Naive thymus-derived CD8-positive, alpha-beta T cell (primary cell): ENCODE measurements at regions not wholly inside any gene's neighbourhood (a gene's known extent, or its start where the extent isn't known, plus 50 kb on each side); places are given as distances from the start of the nearest gene placed in this dataset.
"Not testable (repeated sequence)": the region's sequence is repeated elsewhere in the genome, so short reads cannot be mapped to it uniquely, and the experiment has no call there.

Source experiments
- ATAC-seq, 2 donors: fragments of 150-1000 bp; cut with Tn5 transposase in 1 of 2; sonication (Bioruptor Pico), chemical (Tn5 transposase) in 1 of 2; 1 replicate in 1 of 2; 2 replicates in 1 of 2; pipeline ENCODE4 v1.10.0; 2021; ENCODE audit warnings: mild to moderate bottlenecking in 2 of 2, moderate library complexity in 2 of 2
- POLR2A ChIA-PET: fragments of 350-600 bp; sonication (Branson Sonifier 250); formaldehyde crosslinking; loops from one replicate; lab custom pipeline; 2021; ENCODE audit warnings: antibody characterized with exemption; lab: Charles Lee
- DNase-seq, 10 donors: peaks; one replicate each; pipeline versions ENCODE4 v3.0.0 to v3.0.0-alpha.2; 2020 to 2022
- H3K27ac Mint-ChIP-seq, 10 donors: one replicate each; pipeline ENCODE4 v1.8.0; 2020 to 2022; ENCODE audit warnings: mild to moderate bottlenecking in 10 of 10, mixed read lengths in 10 of 10, moderate library complexity in 4 of 10, inconsistent platforms in 1 of 10
- H3K27me3 Mint-ChIP-seq, 5 donors: one replicate each; pipeline ENCODE4 v1.8.0; 2021 to 2022; ENCODE audit warnings: mixed read lengths in 5 of 5
- H3K36me3 Mint-ChIP-seq, 3 donors: one replicate each; pipeline ENCODE4 v1.8.0; 2020 to 2022; ENCODE audit warnings: mixed read lengths in 3 of 3, mild to moderate bottlenecking in 2 of 3, inconsistent platforms in 1 of 3
- H3K4me1 Mint-ChIP-seq, 4 donors: one replicate each; pipeline ENCODE4 v1.8.0; 2021 to 2022; ENCODE audit warnings: mixed read lengths in 4 of 4
- H3K4me3 Mint-ChIP-seq, 10 donors: one replicate each; pipeline ENCODE4 v1.8.0; 2020 to 2022; ENCODE audit warnings: mild to moderate bottlenecking in 10 of 10, mixed read lengths in 10 of 10, moderate library complexity in 6 of 10, inconsistent platforms in 1 of 10
- H3K9me3 Mint-ChIP-seq, 9 donors: one replicate each; pipeline ENCODE4 v1.8.0; 2020 to 2022; ENCODE audit warnings: mixed read lengths in 9 of 9, mild to moderate bottlenecking in 3 of 9, inconsistent platforms in 1 of 9, moderate library complexity in 1 of 9

DNA sequence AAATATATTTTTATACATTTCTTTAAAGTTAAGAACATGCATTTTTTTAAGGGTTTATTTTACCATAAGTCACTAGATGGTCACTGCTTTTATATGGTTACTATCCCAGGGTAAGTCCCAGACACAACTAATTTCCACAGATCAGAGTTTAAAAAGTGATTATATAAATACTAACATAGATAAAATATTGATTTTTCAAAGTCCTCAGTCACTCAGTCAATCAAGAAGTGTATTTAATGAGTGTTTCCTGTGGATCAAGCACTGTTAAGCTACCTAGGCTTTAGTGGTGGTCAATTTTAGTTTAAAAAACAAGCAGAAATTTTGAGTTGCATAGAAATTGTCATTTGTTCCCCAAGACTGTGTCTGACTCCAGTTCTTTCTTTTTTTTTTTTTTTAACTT lies 399.5 kb upstream of the SYNCRIP start:
- Mint-ChIP-seq H3K4me3 (no peak overlapping the region), H3K4me1 (no peaks in the 10 kb centered on the region), H3K36me3 (peaks cover 0 to 2% (median 0%) of the 10 kb centered on the region in 3 donors), H3K9me3 (peaks cover 3 to 23% (median 14%) of the 10 kb centered on the region in 9 donors), H3K27me3 (no peaks in the 10 kb centered on the region), H3K27ac (no peak overlapping the region)
- no peak for DNase-seq
- ATAC-seq: no peak
- POLR2A ChIA-PET: no interaction called here

DNA sequence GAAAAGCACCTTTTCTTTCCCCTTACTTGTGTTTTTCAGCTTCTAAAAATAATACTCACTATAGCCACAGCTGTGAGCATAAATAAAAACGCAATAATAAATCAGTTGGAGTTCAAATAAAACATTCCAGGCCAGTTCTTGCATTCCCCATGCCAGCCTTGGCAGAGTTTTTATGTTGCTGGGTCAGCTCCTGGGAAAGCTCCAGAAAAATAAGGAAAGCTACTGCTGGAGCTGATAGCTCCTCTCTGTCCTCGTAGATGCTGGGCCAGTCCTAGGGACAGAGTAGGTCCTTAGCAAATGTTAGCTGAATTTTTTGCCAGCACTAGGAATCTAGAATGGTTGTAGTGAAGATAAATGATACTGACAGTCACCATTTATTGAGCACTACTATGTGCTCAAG lies 389.0 kb upstream of the SYNCRIP start:
- H3K27ac Mint-ChIP-seq: no peak overlapping the region
- no peak overlapping the region for H3K4me3 Mint-ChIP-seq
- no peaks in the 10 kb centered on the region for H3K4me1 Mint-ChIP-seq
- no peak for DNase-seq
- H3K27me3 Mint-ChIP-seq: no peaks in the 10 kb centered on the region
- POLR2A ChIA-PET: no interaction called here
- H3K36me3 Mint-ChIP-seq: no peaks in the 10 kb centered on the region
- ATAC-seq: no peak
- peaks cover 0 to 14% (median 3%) of the 10 kb centered on the region in 9 donors for H3K9me3 Mint-ChIP-seq

- POLR2A ChIA-PET: no interaction called here
- ATAC-seq (no peak), DNase-seq (no peak)
- Mint-ChIP-seq H3K36me3 (no peaks in the 10 kb centered on the region), H3K27me3 (no peaks in the 10 kb centered on the region), H3K4me3 (no peak overlapping the region), H3K27ac (no peak overlapping the region), H3K4me1 (no peaks in the 10 kb centered on the region), H3K9me3 (peaks cover 0 to 14% (median 3%) of the 10 kb centered on the region in 9 donors)
These were observed 388.2 kb upstream of the SYNCRIP start for GRCh38 chr6:86030875-86031274.

DNA sequence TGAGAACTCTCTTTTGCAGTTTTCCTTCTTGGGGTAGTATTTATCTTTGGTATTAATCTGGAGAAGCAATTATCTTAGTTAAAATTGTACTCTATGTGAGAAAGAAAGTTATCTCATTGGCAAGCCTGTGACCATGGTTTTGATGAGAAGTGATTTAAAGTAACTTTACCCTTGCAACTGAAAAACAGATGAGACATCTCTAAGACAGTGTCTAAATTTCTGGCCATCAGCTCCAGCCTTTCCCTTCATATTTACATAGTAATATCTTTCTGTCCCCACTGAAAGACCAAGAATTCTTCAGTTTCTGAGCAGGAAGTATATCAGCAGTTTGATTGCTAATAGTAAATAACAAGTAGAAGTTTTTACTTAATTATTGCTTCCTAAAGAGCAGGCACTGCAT lies 386.1 kb upstream of the SYNCRIP start:
- H3K36me3 Mint-ChIP-seq: no peaks in the 10 kb centered on the region
- H3K27ac Mint-ChIP-seq: no peak overlapping the region
- H3K27me3 Mint-ChIP-seq: no peaks in the 10 kb centered on the region
- POLR2A ChIA-PET: no interaction called here
- no peak for DNase-seq
- no peak for ATAC-seq
- H3K4me3 Mint-ChIP-seq: no peak overlapping the region
- H3K4me1 Mint-ChIP-seq: no peaks in the 10 kb centered on the region
- peaks cover 0 to 9% (median 3%) of the 10 kb centered on the region in 9 donors for H3K9me3 Mint-ChIP-seq

- H3K36me3 Mint-ChIP-seq, H3K27ac Mint-ChIP-seq, H3K27me3 Mint-ChIP-seq, POLR2A ChIA-PET, ATAC-seq, H3K4me1 Mint-ChIP-seq, H3K9me3 Mint-ChIP-seq, H3K4me3 Mint-ChIP-seq, DNase-seq: not testable (repeated sequence)
These were observed 384.2 kb upstream of the SYNCRIP start for GRCh38 chr6:86026890-86027289.

DNA sequence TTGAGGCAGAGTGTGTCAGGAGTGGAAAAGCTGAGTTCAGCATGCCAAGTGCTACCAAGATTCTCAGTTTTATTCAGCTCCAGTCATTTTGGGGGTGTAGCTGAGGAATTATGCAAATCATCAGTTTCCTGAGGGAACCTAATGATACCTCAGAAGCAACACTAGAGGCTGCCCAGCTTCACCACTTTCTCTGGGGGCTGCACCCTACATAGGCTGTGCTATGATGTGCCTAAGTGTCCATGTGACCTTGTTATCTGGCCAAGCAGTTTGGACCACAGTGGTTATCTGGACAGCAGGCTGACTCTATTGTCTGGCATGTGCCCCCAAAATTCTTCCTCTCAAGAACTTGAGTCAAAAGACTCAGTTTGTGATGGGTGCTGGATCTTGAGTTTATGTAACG lies 374.6 kb upstream of the SYNCRIP start:
- H3K4me3 Mint-ChIP-seq: no peak overlapping the region
- H3K36me3 Mint-ChIP-seq: no peaks in the 10 kb centered on the region
- POLR2A ChIA-PET: no interaction called here
- peaks cover 0 to 6% (median 0%) of the 10 kb centered on the region in 9 donors for H3K9me3 Mint-ChIP-seq
- no peak for ATAC-seq
- H3K27ac Mint-ChIP-seq: no peak overlapping the region
- peaks cover 0 to 3% (median 0%) of the 10 kb centered on the region in 5 donors for H3K27me3 Mint-ChIP-seq
- H3K4me1 Mint-ChIP-seq: no peaks in the 10 kb centered on the region
- DNase-seq: no peak

DNA sequence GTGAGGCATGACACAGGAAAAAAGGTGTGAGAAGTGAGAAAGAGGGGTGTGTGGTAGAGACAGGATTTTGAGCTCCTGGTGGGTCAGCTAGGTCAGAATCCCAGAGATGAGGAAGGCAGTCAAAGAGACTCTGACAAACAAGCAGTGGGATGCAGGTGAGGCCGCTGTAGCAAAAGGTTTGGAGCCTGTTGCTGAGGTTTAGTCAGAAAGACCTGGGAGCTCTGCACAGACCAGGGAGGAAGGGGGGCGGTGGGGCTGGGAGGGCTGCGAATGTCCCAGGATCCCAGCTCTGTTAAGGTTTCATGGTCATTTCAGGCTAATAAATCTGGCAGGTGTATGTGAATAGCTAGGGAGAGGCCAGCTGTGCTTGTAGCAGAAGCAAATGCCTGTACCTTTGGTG lies 373.9 kb upstream of the SYNCRIP start:
- H3K9me3 Mint-ChIP-seq: peaks cover 0 to 6% (median 0%) of the 10 kb centered on the region in 9 donors
- H3K36me3 Mint-ChIP-seq: no peaks in the 10 kb centered on the region
- POLR2A ChIA-PET: no interaction called here
- no peaks in the 10 kb centered on the region for H3K4me1 Mint-ChIP-seq
- H3K4me3 Mint-ChIP-seq: no peak overlapping the region
- ATAC-seq (no peak), DNase-seq (no peak)
- no peak overlapping the region for H3K27ac Mint-ChIP-seq
- H3K27me3 Mint-ChIP-seq: peaks cover 0 to 3% (median 0%) of the 10 kb centered on the region in 5 donors

DNA sequence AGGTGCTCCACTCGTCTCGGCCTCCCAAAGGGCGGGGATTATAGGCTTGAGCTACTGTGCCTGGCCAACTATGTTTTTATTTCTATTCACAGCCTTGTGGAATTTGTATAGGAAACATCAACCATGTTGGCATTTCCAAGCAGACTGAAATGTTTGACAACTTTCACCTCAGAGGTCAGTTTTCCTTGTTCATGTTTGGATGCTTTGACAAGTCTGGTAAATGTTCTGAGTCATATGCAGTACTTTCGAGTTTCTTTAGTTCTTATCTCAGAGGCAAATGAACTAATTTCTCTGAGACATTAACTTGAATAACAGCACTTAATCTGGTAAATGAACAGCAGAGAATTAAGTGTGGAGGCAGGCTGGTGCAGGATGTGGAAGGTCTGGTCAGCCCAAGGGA lies 373.4 kb upstream of the SYNCRIP start:
- H3K27ac Mint-ChIP-seq: no peak overlapping the region
- POLR2A ChIA-PET: no interaction called here
- peaks cover 0 to 4% (median 0%) of the 10 kb centered on the region in 9 donors for H3K9me3 Mint-ChIP-seq
- ATAC-seq (no peak), DNase-seq (no peak)
- no peaks in the 10 kb centered on the region for H3K4me1 Mint-ChIP-seq
- peaks cover 0 to 3% (median 0%) of the 10 kb centered on the region in 5 donors for H3K27me3 Mint-ChIP-seq
- no peak overlapping the region for H3K4me3 Mint-ChIP-seq
- no peaks in the 10 kb centered on the region for H3K36me3 Mint-ChIP-seq

DNA sequence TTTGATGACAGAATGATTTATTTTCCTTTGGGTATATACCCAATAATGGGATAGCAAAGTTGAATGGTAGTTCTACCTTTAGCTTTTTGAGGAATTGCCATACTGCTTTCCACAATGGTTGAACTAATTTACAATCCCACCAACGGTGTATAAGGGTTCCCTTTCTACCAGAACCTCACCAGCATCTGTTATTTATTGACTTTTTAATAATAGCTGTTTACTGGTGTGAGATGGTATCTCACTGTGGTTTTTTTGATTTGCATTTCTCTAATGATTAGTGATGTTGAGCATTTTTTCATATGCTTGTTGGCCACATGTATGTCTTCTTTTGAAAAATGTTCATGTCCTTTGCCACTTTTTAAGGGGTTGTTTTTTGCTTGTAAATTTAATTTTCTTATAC lies 370.3 kb upstream of the SYNCRIP start:
- H3K4me3 Mint-ChIP-seq, H3K27ac Mint-ChIP-seq, POLR2A ChIA-PET, ATAC-seq, H3K9me3 Mint-ChIP-seq, DNase-seq, H3K4me1 Mint-ChIP-seq, H3K36me3 Mint-ChIP-seq, H3K27me3 Mint-ChIP-seq: not testable (repeated sequence)

DNA sequence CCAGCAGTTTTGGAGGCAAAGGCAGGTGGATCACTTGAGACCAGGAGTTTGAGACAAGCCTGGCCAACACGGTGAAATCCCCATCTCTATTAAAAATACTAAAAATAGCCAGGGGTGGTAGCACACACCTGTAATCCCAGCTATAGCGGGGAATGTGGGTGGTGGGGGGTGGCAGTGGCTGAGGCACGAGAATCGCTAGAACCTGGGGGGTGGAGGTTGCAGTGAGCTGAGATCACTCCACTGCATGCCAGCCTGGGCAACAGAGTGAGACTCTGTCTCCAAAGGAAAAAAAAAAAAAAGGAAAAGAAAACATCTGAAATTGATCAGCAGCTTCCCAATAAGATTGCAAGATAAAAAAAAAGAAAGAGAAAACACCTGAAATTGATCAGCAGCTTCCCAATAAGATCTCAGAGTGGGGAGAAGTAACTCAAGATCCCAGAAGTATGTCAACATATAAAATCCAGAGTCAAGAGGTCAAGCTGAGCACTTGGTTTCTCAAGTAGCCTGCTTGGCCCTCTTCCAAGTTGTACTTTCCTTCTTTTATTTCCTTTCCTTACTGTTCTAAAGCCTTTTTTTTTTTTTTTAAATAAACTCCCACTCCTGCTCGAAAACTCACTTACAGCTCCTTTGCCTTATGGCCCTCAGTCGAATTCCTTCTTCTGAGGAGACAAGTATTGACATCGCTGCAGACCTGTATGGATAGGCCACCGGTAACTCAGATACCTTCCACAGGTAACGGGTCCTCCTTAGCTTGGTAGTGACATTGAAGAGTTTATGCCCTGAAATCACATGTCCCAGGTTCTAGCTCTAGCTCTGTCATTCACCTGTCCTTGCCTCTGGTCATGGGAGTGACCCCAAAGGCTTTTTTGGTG lies 368.5 kb upstream of the SYNCRIP start:
- ATAC-seq: no peak
- Mint-ChIP-seq H3K9me3 (peaks cover 0 to 16% (median 6%) of the 10 kb centered on the region in 9 donors), H3K27ac (no peak overlapping the region), H3K27me3 (peaks cover 0 to 4% (median 0%) of the 10 kb centered on the region in 5 donors), H3K36me3 (no peaks in the 10 kb centered on the region), H3K4me1 (no peaks in the 10 kb centered on the region), H3K4me3 (no peak overlapping the region)
- DNase-seq: no peak
- POLR2A ChIA-PET: no interaction called here

DNA sequence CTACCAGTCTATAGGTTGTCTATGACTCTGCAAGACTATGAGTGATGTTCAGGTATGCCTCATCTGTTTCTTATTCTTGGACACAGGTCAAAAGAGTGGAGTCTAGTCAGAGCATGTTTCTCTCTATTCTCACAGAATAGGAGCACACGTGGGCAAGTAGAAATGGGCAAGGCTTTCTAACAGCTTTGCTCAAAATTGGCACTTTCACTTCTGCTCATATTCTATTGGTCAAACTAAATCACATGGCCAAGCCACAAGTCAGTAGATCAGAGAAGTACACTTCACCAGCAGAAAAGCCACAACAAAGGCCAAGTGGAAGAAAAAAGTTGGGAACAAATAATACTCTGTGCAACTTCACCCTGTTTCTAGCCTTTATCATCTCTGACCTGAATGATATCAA lies 354.5 kb upstream of the SYNCRIP start:
- POLR2A ChIA-PET: no interaction called here
- H3K4me1 Mint-ChIP-seq: no peaks in the 10 kb centered on the region
- no peak overlapping the region for H3K4me3 Mint-ChIP-seq
- H3K27me3 Mint-ChIP-seq: peaks cover 0 to 8% (median 2%) of the 10 kb centered on the region in 5 donors
- no peak overlapping the region for H3K27ac Mint-ChIP-seq
- peaks cover 0 to 7% (median 0%) of the 10 kb centered on the region in 3 donors for H3K36me3 Mint-ChIP-seq
- H3K9me3 Mint-ChIP-seq: peaks cover 2 to 21% (median 7%) of the 10 kb centered on the region in 9 donors
- ATAC-seq (no peak), DNase-seq (no peak)

DNA sequence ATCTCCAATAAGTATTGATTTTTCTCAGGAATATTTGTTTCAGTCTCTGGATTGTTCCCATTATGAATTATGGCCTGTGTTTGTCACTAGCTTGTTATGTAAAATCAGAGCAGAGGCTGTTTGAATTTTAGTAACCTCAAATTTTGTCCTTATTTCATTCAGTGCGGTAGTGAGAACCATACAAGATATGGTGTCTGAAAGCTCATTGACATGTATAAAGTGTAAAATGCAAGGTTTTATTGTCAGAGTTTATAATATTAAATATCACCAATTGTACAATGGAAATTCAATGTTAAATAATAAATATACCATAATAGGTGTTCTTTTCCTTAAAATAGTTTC lies 353.3 kb upstream of the SYNCRIP start:
- Mint-ChIP-seq H3K27ac (no peak overlapping the region), H3K9me3 (peaks cover 2 to 26% (median 9%) of the 10 kb centered on the region in 9 donors), H3K36me3 (peaks cover 0 to 7% (median 0%) of the 10 kb centered on the region in 3 donors), H3K4me1 (no peaks in the 10 kb centered on the region), H3K4me3 (no peak overlapping the region), H3K27me3 (peaks cover 0 to 8% (median 2%) of the 10 kb centered on the region in 5 donors)
- DNase-seq (no peak), ATAC-seq (no peak)
- POLR2A ChIA-PET: no interaction called here

- Mint-ChIP-seq H3K27me3 (peaks cover 0 to 8% (median 2%) of the 10 kb centered on the region in 5 donors), H3K9me3 (peaks cover 2 to 26% (median 9%) of the 10 kb centered on the region in 9 donors), H3K36me3 (peaks cover 0 to 7% (median 0%) of the 10 kb centered on the region in 3 donors), H3K4me3 (no peak overlapping the region), H3K4me1 (no peaks in the 10 kb centered on the region), H3K27ac (no peak overlapping the region)
- DNase-seq: no peak
- ATAC-seq: no peak
- POLR2A ChIA-PET: no interaction called here
These were observed 352.8 kb upstream of the SYNCRIP start for GRCh38 chr6:85995339-85996033.
